NB4 (cell line): ENCODE measurements at regions not wholly inside any gene's neighbourhood (a gene's known extent, or its start where the extent isn't known, plus 50 kb on each side); places are given as distances from the start of the nearest gene placed in this dataset.

Experiments
- DNase-seq: peaks from one replicate; pipeline ENCODE4 v3.0.0; 2010; ENCODE audit warnings: low read depth
- H3K4me3 ChIP-seq: one replicate; pipeline ENCODE4 v1.5.1; 2011; ENCODE audit warnings: mild to moderate bottlenecking, low read depth, low read length, moderate library complexity
- MYC ChIP-seq: IDR thresholded peaks from 2 replicates; pipeline ENCODE4 v1.6.1; 2011; ENCODE audit warnings: low read depth, low read length
- POLR2A ChIP-seq: IDR thresholded peaks from 2 replicates; pipeline ENCODE4 v1.6.1; 2011; ENCODE audit warnings: mild to moderate bottlenecking; ENCODE audit not compliant: insufficient read length; ENCODE audit errors: extremely low read depth
- TF ChIP-seq, protein P1 (sequence below): IDR thresholded peaks from one replicate; pipeline ENCODE4 v1.5.1; 2012; ENCODE audit warnings: low read depth, low read length
- TF ChIP-seq, protein P2 (sequence below): IDR thresholded peaks from 2 replicates; pipeline ENCODE4 v1.6.1; 2011; ENCODE audit warnings: low read depth, low read length

GRCh38 chr11:15379483-15379882 lies 264.8 kb downstream of the INSC start:
- DNase-seq = no peak
- H3K4me3 ChIP-seq = no peak overlapping the region
- TF ChIP-seq, protein P1, sequence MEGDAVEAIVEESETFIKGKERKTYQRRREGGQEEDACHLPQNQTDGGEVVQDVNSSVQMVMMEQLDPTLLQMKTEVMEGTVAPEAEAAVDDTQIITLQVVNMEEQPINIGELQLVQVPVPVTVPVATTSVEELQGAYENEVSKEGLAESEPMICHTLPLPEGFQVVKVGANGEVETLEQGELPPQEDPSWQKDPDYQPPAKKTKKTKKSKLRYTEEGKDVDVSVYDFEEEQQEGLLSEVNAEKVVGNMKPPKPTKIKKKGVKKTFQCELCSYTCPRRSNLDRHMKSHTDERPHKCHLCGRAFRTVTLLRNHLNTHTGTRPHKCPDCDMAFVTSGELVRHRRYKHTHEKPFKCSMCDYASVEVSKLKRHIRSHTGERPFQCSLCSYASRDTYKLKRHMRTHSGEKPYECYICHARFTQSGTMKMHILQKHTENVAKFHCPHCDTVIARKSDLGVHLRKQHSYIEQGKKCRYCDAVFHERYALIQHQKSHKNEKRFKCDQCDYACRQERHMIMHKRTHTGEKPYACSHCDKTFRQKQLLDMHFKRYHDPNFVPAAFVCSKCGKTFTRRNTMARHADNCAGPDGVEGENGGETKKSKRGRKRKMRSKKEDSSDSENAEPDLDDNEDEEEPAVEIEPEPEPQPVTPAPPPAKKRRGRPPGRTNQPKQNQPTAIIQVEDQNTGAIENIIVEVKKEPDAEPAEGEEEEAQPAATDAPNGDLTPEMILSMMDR = no peak
- no peak for TF ChIP-seq MYC
- TF ChIP-seq POLR2A = no peak

- no peak overlapping the region for H3K4me3 ChIP-seq
- no peak for DNase-seq
- no peak for TF ChIP-seq POLR2A
- TF ChIP-seq, protein P1 = no peak
- TF ChIP-seq, protein P2, sequence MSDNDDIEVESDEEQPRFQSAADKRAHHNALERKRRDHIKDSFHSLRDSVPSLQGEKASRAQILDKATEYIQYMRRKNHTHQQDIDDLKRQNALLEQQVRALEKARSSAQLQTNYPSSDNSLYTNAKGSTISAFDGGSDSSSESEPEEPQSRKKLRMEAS = no peak
- no peak for TF ChIP-seq MYC
Observed at GRCh38 chr11:15390857-15391256, 276.1 kb downstream of the INSC start.

- no peak for TF ChIP-seq MYC
- TF ChIP-seq, protein P2 = no peak
- no peak for TF ChIP-seq POLR2A
- TF ChIP-seq, protein P1 = no peak
- DNase-seq = no peak
- H3K4me3 ChIP-seq = no peak overlapping the region
Observed at GRCh38 chr11:15396778-15397177, 282.1 kb downstream of the INSC start.

- TF ChIP-seq POLR2A (no peak), MYC (no peak)
- TF ChIP-seq, protein P2 = no peak
- TF ChIP-seq, protein P1 = no peak
- H3K4me3 ChIP-seq = no peak overlapping the region
- DNase-seq = no peak
Observed at GRCh38 chr11:15406851-15407351, 292.2 kb downstream of the INSC start.

GRCh38 chr11:15412054-15412453 lies 297.3 kb downstream of the INSC start:
- no peak overlapping the region for H3K4me3 ChIP-seq
- no peak for DNase-seq
- TF ChIP-seq, protein P2 = no peak
- TF ChIP-seq, protein P1 = no peak
- TF ChIP-seq MYC (no peak), POLR2A (no peak)

GRCh38 chr11:15418921-15419320 lies 304.2 kb downstream of the INSC start:
- TF ChIP-seq MYC (no peak), POLR2A (no peak)
- TF ChIP-seq, protein P2 = no peak
- TF ChIP-seq, protein P1 = no peak
- no peak overlapping the region for H3K4me3 ChIP-seq
- DNase-seq = no peak
